SU-DHL-6 (cell line): ENCODE measurements at regions not wholly inside any gene's neighbourhood (a gene's known extent, or its start where the extent isn't known, plus 50 kb on each side); places are given as distances from the start of the nearest gene placed in this dataset.

Experiments
- EZH2phosphoT487 ChIP-seq: fragments of 200-600 bp; sonication (generic), shearing (Covaris generic); conservative IDR thresholded peaks from 2 replicates; pipeline ENCODE4 v1.6.1; 2018; ENCODE audit warnings: mild to moderate bottlenecking, antibody characterized with exemption, low read length, moderate library complexity, mixed read lengths
- TF ChIP-seq, protein P1 (sequence below): fragments of 200-600 bp; sonication (generic); IDR thresholded peaks from one replicate; pipeline ENCODE4 v1.5.1; 2017; ENCODE audit warnings: antibody characterized with exemption, mild to moderate bottlenecking, low read length, moderate library complexity; ENCODE audit not compliant: insufficient read depth, poor library complexity, severe bottlenecking

DNA sequence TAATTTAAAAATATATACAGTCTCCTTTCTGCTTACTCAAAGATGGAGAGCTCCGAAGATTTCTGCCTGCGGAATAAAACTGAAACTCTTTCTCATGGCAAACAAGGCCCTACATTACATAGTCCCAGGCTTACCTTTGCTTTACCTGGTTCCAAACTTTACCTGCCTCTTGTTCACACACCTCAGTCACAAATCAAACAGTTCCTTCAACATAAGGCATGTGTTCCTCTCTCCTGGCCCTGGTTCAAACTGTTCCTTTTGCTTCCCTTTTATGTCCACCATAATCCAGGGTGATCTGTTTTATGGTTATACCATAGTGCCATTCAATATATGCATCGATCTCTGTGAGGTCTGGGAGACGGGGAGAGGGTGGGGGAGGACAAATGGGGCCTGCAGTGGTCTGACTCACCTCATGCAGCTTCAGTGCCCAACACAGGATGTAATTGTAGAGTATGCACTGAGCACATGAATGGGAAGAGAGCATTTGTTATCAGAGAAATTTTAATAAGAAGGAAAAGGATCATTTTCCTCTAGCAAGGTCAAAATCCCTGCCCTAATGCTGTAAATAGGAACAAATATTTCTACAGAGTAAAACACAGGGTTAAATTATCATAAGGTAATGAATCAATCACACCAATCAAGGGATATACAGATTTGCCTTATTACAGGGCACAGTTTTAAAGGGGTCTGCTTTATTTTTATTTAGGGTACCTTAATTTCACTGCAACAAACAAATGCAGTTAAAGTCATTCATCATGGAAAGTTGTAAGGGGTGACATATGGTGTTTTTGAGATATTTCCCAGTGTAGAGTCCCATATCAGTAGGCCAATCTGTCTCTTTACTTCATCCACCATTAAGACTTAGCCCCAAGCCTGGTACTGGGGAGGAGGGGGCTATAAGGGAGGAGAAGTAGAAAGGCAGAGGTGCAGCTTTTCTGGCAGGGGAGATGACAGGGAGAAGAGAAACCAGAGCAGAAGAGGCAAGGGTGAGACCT, 88.8 kb upstream of the PDE1C start:
- TF ChIP-seq, protein P1, sequence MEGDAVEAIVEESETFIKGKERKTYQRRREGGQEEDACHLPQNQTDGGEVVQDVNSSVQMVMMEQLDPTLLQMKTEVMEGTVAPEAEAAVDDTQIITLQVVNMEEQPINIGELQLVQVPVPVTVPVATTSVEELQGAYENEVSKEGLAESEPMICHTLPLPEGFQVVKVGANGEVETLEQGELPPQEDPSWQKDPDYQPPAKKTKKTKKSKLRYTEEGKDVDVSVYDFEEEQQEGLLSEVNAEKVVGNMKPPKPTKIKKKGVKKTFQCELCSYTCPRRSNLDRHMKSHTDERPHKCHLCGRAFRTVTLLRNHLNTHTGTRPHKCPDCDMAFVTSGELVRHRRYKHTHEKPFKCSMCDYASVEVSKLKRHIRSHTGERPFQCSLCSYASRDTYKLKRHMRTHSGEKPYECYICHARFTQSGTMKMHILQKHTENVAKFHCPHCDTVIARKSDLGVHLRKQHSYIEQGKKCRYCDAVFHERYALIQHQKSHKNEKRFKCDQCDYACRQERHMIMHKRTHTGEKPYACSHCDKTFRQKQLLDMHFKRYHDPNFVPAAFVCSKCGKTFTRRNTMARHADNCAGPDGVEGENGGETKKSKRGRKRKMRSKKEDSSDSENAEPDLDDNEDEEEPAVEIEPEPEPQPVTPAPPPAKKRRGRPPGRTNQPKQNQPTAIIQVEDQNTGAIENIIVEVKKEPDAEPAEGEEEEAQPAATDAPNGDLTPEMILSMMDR, result no peak
- TF ChIP-seq EZH2phosphoT487, result no peak
